Keratinocyte (primary cell): ENCODE measurements at regions not wholly inside any gene's neighbourhood (a gene's known extent, or its start where the extent isn't known, plus 50 kb on each side); places are given as distances from the start of the nearest gene placed in this dataset.

Experiments used
- CTCF ChIP-seq, 3 experiments: IDR thresholded peaks in 1 of 3; conservative IDR thresholded peaks in 1 of 3; optimal IDR thresholded peaks in 1 of 3; 2 replicates in 2 of 3; 3 replicates in 1 of 3; pipeline versions ENCODE3 to v1.5.1; 2011; ENCODE audit warnings: low read length in 3 of 3, mild to moderate bottlenecking in 3 of 3, moderate library complexity in 2 of 3, control low read depth in 1 of 3, inconsistent platforms in 1 of 3; ENCODE audit not compliant: insufficient read depth in 2 of 3; ENCODE audit errors: extremely low read depth in 1 of 3
- EZH2 ChIP-seq: IDR thresholded peaks from one replicate; pipeline ENCODE4 v1.6.1; 2012; ENCODE audit warnings: inconsistent platforms, mild to moderate bottlenecking, low read length, moderate library complexity

GRCh38 chr12:91877022-91877421 is 268.6 kb downstream of the BTG1 start:
- no peak for TF ChIP-seq CTCF (optimal IDR thresholded peaks at IDR 0.05 in 1 of 3, IDR thresholded peaks at IDR 0.05 in 1 of 3, conservative IDR thresholded peaks at IDR 0.05 in 1 of 3; ENCODE audit: extremely low read depth in 1 of 3, insufficient read depth in 2 of 3, low read length in 3 of 3)
- TF ChIP-seq EZH2: no peak
